ENCODE measurements at regions not wholly inside any gene's neighbourhood (a gene's known extent, or its start where the extent isn't known, plus 50 kb on each side); places are given as distances from the start of the nearest gene placed in this dataset.

DNA sequence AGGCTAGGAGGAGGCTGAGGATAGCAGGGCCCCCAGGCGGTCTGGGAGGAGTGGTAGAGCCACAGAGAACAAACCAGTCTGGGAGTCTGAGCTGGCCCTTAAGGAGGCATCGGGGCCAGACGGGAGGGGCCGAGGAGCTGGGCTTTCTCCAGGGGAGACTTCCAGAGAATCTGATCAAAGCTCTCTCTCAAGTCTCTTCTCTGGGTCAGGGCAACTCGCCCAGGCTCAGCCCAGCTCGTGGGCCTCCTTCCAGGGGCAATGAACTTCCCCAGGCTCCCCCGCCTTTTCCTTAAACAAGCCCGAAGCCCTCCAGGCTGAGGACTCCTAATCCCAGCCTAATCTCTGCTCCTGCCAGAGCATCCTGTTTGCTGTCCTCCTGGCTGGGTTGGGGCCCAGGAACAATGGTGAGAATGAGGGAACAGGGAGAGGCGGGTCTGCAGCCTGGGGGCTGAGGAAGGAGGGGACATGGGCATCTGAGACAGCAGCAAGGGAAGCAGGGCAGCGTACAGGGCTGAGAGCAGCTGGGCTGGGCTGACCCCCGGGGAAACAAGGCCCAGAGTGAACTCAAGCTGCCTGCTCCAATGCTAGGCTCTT is 173.6 kb downstream of the ANKRD60 start:
- no peak for TF ChIP-seq POLR2A (IDR thresholded peaks at IDR 0.05)
- TF ChIP-seq, protein P1, sequence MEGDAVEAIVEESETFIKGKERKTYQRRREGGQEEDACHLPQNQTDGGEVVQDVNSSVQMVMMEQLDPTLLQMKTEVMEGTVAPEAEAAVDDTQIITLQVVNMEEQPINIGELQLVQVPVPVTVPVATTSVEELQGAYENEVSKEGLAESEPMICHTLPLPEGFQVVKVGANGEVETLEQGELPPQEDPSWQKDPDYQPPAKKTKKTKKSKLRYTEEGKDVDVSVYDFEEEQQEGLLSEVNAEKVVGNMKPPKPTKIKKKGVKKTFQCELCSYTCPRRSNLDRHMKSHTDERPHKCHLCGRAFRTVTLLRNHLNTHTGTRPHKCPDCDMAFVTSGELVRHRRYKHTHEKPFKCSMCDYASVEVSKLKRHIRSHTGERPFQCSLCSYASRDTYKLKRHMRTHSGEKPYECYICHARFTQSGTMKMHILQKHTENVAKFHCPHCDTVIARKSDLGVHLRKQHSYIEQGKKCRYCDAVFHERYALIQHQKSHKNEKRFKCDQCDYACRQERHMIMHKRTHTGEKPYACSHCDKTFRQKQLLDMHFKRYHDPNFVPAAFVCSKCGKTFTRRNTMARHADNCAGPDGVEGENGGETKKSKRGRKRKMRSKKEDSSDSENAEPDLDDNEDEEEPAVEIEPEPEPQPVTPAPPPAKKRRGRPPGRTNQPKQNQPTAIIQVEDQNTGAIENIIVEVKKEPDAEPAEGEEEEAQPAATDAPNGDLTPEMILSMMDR (IDR thresholded peaks at IDR 0.05 in 4 of 5, conservative IDR thresholded peaks at IDR 0.05 in 1 of 5) = no peak
